Neural progenitor cell (in vitro differentiated cells): ENCODE measurements at regions not wholly inside any gene's neighbourhood (a gene's known extent, or its start where the extent isn't known, plus 50 kb on each side); places are given as distances from the start of the nearest gene placed in this dataset.

Source experiments
- DNase-seq: peaks from one replicate; pipeline ENCODE4 v3.0.0-alpha.2; 2016; ENCODE audit warnings: low spot score
- H2AFZ ChIP-seq: fragments of 200-600 bp; sonication (generic); replicated peaks from 2 replicates; pipeline ENCODE4 v1.6.1; 2016; ENCODE audit warnings: antibody characterized with exemption
- H3F3A ChIP-seq: fragments of 200-600 bp; sonication (generic); 2 replicates; pipeline ENCODE4 v1.6.1; 2016; ENCODE audit warnings: antibody characterized with exemption, low read depth
- H3K27ac ChIP-seq: fragments of 200-600 bp; sonication (generic); 2 replicates; pipeline ENCODE4 v1.5.1; 2016; ENCODE audit warnings: mild to moderate bottlenecking
- H3K27me3 ChIP-seq: fragments of 200-600 bp; sonication (generic); 2 replicates; pipeline ENCODE4 v1.6.1; 2016; ENCODE audit warnings: mild to moderate bottlenecking, moderate library complexity
- H3K36me3 ChIP-seq: fragments of 200-600 bp; sonication (generic); 2 replicates; pipeline ENCODE4 v1.5.1; 2016
- H3K4me1 ChIP-seq: fragments of 200-600 bp; sonication (generic); 2 replicates; pipeline ENCODE4 v1.6.1; 2016; ENCODE audit warnings: mixed run types
- H3K4me2 ChIP-seq: fragments of 200-600 bp; sonication (generic); 2 replicates; pipeline ENCODE4 v1.6.1; 2016
- H3K4me3 ChIP-seq: fragments of 200-600 bp; sonication (generic); 2 replicates; pipeline ENCODE4 v1.5.1; 2016
- H3K79me2 ChIP-seq: fragments of 200-600 bp; sonication (generic); 2 replicates; pipeline ENCODE4 v1.6.1; 2016; ENCODE audit warnings: low read depth
- H3K9ac ChIP-seq: fragments of 200-600 bp; sonication (generic); 2 replicates; pipeline ENCODE4 v1.6.1; 2016
- H3K9me3 ChIP-seq: fragments of 200-600 bp; sonication (generic); 2 replicates; pipeline ENCODE4 v1.5.1; 2016; ENCODE audit warnings: low read depth
- H4K20me1 ChIP-seq: fragments of 200-600 bp; sonication (generic); 2 replicates; pipeline ENCODE4 v1.6.1; 2016; ENCODE audit warnings: low read depth
- H3K27ac Mint-ChIP-seq: 3 replicates; pipeline ENCODE4 v1.8.0; 2021; ENCODE audit warnings: mixed read lengths
- H3K27me3 Mint-ChIP-seq: 2 replicates; pipeline ENCODE4 v1.8.0; 2022; ENCODE audit warnings: low read depth, mild to moderate bottlenecking, inconsistent platforms, moderate library complexity, mixed read lengths; ENCODE audit not compliant: insufficient read depth
- H3K36me3 Mint-ChIP-seq: 3 replicates; pipeline ENCODE4 v1.8.0; 2021; ENCODE audit warnings: mixed read lengths
- H3K4me1 Mint-ChIP-seq: 3 replicates; pipeline ENCODE4 v1.8.0; 2021; ENCODE audit warnings: mixed read lengths
- H3K4me3 Mint-ChIP-seq: 3 replicates; pipeline ENCODE4 v1.8.0; 2021; ENCODE audit warnings: mild to moderate bottlenecking, moderate library complexity, mixed read lengths
- H3K9me3 Mint-ChIP-seq: 3 replicates; pipeline ENCODE4 v1.8.0; 2020; ENCODE audit warnings: mixed read lengths
- CTCF ChIP-seq: fragments of 200-600 bp; sonication (generic); IDR thresholded peaks from 2 replicates; pipeline ENCODE4 v1.5.1; 2017; ENCODE audit warnings: antibody characterized with exemption, mild to moderate bottlenecking
- EZH2 ChIP-seq: fragments of 200-600 bp; sonication (generic); IDR thresholded peaks from 2 replicates; pipeline ENCODE4 v1.6.1; 2017; ENCODE audit warnings: antibody characterized with exemption, mild to moderate bottlenecking, moderate library complexity
- EZH2phosphoT487 ChIP-seq: fragments of 200-600 bp; sonication (generic); IDR thresholded peaks from 2 replicates; pipeline ENCODE4 v1.6.1; 2017; ENCODE audit warnings: antibody characterized with exemption

- Histone ChIP-seq H4K20me1 (no peaks in the 10 kb centered on the region), H3K9ac (no peak overlapping the region)
- TF ChIP-seq EZH2 (no peak), EZH2phosphoT487 (no peak), CTCF (no peak)
Observed at GRCh38 chr21:16840538-16840937, 672.3 kb upstream of the CXADR start.

GRCh38 chr21:16841975-16842695 is 670.7 kb upstream of the CXADR start:
- Mint-ChIP-seq H3K9me3 (no peaks in the 10 kb centered on the region), H3K27ac (peak overlapping the region; percentile 8)

More at GRCh38 chr21:16840538-16840937, 672.3 kb upstream of the CXADR start:
- no peaks in the 10 kb centered on the region for H3K36me3 Mint-ChIP-seq
- no peaks in the 10 kb centered on the region for H3K27me3 ChIP-seq
- no peaks in the 10 kb centered on the region for H3K36me3 ChIP-seq
- H3K9me3 Mint-ChIP-seq: no peaks in the 10 kb centered on the region
- H3K27me3 Mint-ChIP-seq: no peaks in the 10 kb centered on the region
- H3K4me1 Mint-ChIP-seq: peaks cover 8% of the 10 kb centered on the region
- H2AFZ ChIP-seq: no peak overlapping the region
- no peaks in the 10 kb centered on the region for H3F3A ChIP-seq
- H3K4me3 Mint-ChIP-seq: no peak overlapping the region
- no peak overlapping the region for H3K4me3 ChIP-seq
- H3K27ac ChIP-seq: no peak overlapping the region
- H3K4me2 ChIP-seq: no peak overlapping the region
- DNase-seq: no peak
- no peaks in the 10 kb centered on the region for H3K79me2 ChIP-seq
- H3K4me1 ChIP-seq: peaks cover 12% of the 10 kb centered on the region
- no peaks in the 10 kb centered on the region for H3K9me3 ChIP-seq
- no peak overlapping the region for H3K27ac Mint-ChIP-seq

GRCh38 chr21:16842696-16843035 is 670.2 kb upstream of the CXADR start:
- Histone ChIP-seq H3K36me3 (no peaks in the 10 kb centered on the region), H3F3A (no peaks in the 10 kb centered on the region), H3K27me3 (no peaks in the 10 kb centered on the region), H3K4me2 (no peak overlapping the region), H3K4me1 (peaks cover 4% of the 10 kb centered on the region), H3K9ac (no peak overlapping the region), H3K4me3 (no peak overlapping the region), H4K20me1 (no peaks in the 10 kb centered on the region), H3K9me3 (no peaks in the 10 kb centered on the region), H2AFZ (peak overlapping the region; percentile 33), H3K27ac (no peak overlapping the region), H3K79me2 (no peaks in the 10 kb centered on the region)
- TF ChIP-seq EZH2phosphoT487 (no peak), EZH2 (no peak), CTCF (no peak)
- no peak overlapping the region for H3K4me3 Mint-ChIP-seq
- peaks cover 5% of the 10 kb centered on the region for H3K4me1 Mint-ChIP-seq
- H3K9me3 Mint-ChIP-seq: no peaks in the 10 kb centered on the region
- no peak overlapping the region for H3K27ac Mint-ChIP-seq
- H3K27me3 Mint-ChIP-seq: no peaks in the 10 kb centered on the region
- H3K36me3 Mint-ChIP-seq: no peaks in the 10 kb centered on the region
- no peak for DNase-seq

More at GRCh38 chr21:16841975-16842695, 670.7 kb upstream of the CXADR start:
- Histone ChIP-seq H4K20me1 (no peaks in the 10 kb centered on the region), H3K27ac (no peak overlapping the region), H3K4me3 (no peak overlapping the region), H3K9me3 (no peaks in the 10 kb centered on the region), H3F3A (no peaks in the 10 kb centered on the region), H3K4me2 (no peak overlapping the region), H3K9ac (no peak overlapping the region), H3K27me3 (no peaks in the 10 kb centered on the region), H3K36me3 (no peaks in the 10 kb centered on the region), H3K4me1 (peaks cover 10% of the 10 kb centered on the region), H2AFZ (peak overlapping the region; percentile 33), H3K79me2 (no peaks in the 10 kb centered on the region)
- Mint-ChIP-seq H3K4me3 (no peak overlapping the region), H3K27me3 (no peaks in the 10 kb centered on the region), H3K4me1 (peaks cover 8% of the 10 kb centered on the region), H3K36me3 (no peaks in the 10 kb centered on the region)
- no peak for DNase-seq
- TF ChIP-seq EZH2phosphoT487 (no peak), CTCF (no peak), EZH2 (no peak)
